Fibroblast of villous mesenchyme (primary cell): ENCODE measurements at regions not wholly inside any gene's neighbourhood (a gene's known extent, or its start where the extent isn't known, plus 50 kb on each side); places are given as distances from the start of the nearest gene placed in this dataset.

Source experiments
- DNase-seq: peaks from one replicate; pipeline ENCODE4 v3.0.0-alpha.2; 2010; ENCODE audit warnings: low read depth
- H3K4me3 ChIP-seq: 2 replicates; pipeline ENCODE4 v1.5.1; 2011; ENCODE audit warnings: low read depth, mild to moderate bottlenecking, low read length
- TF ChIP-seq, protein P1 (sequence below): IDR thresholded peaks from 2 replicates; pipeline ENCODE4 v1.5.1; 2012; ENCODE audit warnings: low read depth, mild to moderate bottlenecking, low read length; ENCODE audit not compliant: insufficient read depth

DNA sequence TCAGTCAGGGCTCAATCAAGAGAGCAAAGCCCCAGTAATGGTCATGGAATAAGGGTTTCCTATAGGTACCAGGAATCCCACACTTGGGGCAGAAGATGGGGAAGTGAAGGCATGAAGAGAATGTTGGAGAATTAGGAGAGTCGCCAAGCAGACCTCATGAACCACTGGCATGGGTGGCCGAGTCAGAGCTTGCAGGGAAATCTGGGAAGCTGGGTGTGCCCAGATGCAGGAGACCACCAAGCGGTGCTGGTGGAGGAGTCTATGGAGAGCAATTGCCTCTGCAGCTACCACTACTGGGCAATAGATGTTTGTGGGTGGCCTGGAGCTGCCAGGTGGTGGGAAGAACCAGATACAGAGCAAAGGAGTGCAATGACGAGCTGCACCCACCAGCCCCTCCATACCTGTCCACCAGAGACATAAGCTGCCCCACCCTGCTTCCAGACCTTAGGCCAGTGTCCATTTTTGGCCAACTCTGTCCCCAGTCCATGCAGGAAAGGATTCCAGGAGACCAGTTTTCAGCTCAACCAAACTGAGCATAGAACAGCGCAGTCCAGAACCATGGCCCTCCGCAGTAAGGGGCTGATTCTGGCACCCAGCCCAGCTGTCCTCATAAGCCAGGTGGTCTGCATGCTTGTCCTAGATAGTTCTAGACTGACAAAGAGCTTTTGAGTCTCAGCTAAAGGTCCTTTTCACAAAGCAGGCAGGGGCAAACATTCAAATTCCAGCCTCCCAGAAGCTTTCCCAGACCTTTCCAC, 323.9 kb downstream of the GADD45G start:
- DNase-seq: no peak
- H3K4me3 ChIP-seq: no peak overlapping the region
- TF ChIP-seq, protein P1, sequence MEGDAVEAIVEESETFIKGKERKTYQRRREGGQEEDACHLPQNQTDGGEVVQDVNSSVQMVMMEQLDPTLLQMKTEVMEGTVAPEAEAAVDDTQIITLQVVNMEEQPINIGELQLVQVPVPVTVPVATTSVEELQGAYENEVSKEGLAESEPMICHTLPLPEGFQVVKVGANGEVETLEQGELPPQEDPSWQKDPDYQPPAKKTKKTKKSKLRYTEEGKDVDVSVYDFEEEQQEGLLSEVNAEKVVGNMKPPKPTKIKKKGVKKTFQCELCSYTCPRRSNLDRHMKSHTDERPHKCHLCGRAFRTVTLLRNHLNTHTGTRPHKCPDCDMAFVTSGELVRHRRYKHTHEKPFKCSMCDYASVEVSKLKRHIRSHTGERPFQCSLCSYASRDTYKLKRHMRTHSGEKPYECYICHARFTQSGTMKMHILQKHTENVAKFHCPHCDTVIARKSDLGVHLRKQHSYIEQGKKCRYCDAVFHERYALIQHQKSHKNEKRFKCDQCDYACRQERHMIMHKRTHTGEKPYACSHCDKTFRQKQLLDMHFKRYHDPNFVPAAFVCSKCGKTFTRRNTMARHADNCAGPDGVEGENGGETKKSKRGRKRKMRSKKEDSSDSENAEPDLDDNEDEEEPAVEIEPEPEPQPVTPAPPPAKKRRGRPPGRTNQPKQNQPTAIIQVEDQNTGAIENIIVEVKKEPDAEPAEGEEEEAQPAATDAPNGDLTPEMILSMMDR: no peak

DNA sequence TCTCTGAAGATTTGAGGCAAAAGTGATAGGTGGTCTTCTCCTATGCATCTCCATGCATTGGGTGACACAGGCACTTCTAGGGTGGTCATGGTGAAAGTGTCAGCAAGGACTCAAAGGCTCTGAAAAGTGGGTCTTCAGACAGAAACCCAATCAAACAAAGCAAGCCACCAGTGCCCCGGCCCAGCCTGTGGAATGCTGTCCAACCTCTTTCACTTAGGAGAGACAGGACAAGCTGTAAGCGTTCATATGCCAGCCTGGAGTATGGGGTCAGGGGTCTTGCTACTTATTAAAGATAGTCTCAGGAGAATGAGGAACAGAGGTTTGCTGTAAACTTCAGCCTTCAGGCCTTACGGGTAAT, 324.5 kb downstream of the GADD45G start:
- no peak for DNase-seq
- TF ChIP-seq, protein P1: no peak

DNA sequence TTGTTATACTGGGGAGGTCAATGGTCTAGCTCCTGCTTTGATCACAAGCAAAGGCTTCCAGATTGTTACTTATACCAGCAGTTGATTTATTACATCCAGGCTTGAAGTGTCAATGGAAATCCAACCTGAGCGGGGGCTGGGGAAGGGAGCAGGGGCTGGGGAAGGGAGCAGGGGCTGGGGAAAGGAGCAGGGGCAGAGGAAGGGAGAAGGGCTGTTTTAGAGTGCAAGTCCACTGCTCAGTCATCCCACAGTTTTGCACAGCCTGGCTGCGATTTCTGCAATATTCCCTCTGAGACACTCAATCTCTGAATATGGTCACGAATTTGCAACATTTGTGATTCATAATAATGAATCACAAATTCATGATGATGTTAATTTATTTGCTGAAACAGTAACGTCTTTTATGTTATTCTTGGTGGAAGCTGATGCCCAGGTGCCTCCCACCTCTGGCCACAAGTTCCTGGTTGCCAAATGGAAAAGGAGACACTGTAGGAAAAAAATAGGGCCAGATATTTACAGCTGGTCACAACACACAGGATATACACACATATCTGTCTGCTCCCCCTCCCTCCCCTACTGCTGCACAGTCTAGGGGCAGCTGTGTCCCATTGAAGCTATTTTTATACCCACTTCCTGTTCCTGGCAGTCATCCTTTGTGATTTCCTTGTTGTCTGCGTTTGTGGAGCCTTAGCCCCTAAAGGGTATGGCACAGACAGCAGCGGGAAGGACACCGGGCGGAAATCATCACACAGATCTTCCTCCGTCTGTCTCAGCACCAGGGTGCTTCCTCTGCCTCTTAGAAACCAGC, 325.1 kb downstream of the GADD45G start:
- no peak overlapping the region for H3K4me3 ChIP-seq
- TF ChIP-seq, protein P1: no peak
- DNase-seq: no peak

More for the DNA sequence above, 324.5 kb downstream of the GADD45G start:
- H3K4me3 ChIP-seq: no peak overlapping the region

DNA sequence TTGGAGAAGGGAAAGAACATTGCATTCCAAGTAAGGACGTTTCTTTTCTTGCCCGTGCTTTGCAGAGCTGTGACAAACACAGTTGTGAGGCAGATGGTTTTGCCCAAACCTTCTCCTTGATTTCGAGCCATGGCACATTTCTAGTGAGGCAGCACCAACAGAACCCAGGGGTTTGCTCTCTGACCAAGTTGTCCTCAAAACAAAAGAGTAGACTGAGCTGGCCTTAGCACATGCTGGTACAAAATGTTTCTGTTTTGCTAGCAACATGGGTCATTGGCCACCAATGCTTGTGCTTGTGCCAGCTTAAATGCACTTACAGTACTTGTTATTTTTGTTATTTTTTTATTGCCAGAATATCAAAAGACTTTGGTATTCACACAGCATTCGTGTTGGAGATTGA, 328.8 kb downstream of the GADD45G start:
- H3K4me3 ChIP-seq: no peak overlapping the region
- no peak for DNase-seq
- TF ChIP-seq, protein P1: no peak

DNA sequence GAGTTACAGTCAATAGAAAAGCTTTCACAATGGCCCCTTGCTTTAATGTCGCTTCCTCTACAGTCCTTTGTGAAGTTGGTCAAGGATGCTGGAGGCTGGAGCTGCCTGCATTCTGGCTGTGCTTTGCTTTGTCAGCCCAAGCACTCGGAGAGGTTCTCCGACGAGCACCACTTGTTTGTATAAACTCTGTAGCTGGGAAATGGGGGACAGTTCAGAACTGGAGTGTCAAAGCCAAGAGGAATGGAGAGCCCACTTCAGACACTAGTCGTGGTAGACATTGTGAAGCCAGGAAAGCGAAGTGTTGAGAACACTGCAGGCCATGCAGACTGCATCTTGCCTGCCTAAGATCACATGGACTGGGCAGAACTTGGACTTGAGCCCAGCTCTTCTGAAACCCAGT, 330.3 kb downstream of the GADD45G start:
- TF ChIP-seq, protein P1: no peak
- DNase-seq: no peak
- no peak overlapping the region for H3K4me3 ChIP-seq

DNA sequence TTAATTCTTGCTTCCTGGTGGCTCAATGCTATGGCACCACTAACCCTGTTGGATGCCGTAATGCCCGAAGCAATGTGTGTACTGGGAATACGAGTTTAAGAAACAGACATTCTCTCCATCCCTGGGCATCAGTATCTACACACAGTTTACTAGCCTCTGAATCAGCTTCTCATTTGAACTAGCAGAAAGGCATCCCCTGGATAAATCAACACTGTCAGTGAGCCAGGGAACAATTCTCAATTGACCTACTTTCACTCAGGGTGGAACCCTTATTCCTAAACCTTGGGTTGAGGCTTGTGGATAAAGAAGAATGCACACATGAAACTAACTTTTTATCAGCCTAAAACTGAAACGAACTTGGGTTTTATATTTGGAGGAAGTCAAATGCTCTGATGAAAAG, 331.0 kb downstream of the GADD45G start:
- no peak overlapping the region for H3K4me3 ChIP-seq
- DNase-seq: no peak

More for the DNA sequence above, 331.0 kb downstream of the GADD45G start:
- TF ChIP-seq, protein P1: no peak
